HUDEP-2 (cell line): ENCODE measurements at regions not wholly inside any gene's neighbourhood (a gene's known extent, or its start where the extent isn't known, plus 50 kb on each side); places are given as distances from the start of the nearest gene placed in this dataset.

Source experiments
- DNase-seq, 76 experiments: peaks; one replicate each; lab custom pipeline; 2025; ENCODE audit not compliant: unreplicated experiment in 76 of 76; lab: John Stamatoyannopoulos, UW

- DNase-seq, result no peak
Observed at GRCh38 chr3:117278424-117279190, 569.0 kb downstream of the TUSC7 start.

DNA sequence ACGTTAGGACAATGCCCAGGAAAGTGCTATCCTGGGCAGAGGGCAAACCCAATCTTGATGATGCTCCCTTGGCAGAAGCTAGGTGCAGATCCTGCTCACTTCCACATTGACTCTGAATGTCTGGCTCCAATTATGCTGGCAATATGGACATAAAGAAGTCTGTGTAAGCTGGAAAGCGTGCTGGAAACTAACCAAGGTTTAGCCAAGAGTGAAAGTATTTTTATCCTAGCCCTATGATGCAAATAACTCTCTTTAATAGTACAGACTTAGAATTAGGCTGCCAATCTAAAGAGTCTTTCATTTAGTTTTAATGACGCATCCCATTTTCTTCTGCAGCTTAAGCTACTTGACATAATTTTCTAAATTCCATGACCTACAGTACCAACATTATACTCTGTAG, 571.8 kb downstream of the TUSC7 start:
- DNase-seq, result no peak

GRCh38 chr3:117282566-117282965, 573.0 kb downstream of the TUSC7 start:
- DNase-seq, result no peak

DNA sequence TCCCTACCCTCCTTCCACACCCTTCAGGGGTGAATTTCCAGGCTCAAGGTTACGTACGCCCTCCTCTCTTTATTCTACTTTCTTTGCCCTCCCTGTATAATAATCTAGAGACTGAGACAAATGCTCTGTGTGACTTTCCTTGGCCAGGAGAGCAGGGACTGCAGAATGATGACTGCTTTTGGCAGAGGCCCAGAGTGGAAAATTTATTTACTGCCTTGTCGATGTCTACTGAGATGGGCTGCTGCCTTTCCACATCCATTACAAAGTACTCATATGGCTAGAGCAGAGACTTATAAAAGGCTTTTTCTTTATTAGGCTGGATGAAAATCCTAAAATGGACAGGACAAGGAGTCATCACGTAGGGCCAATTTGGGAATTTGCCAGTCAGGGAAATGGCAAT, 576.2 kb downstream of the TUSC7 start:
- DNase-seq, result no peak

GRCh38 chr3:117286488-117286887, 576.9 kb downstream of the TUSC7 start:
- no peak for DNase-seq

- DNase-seq, result no peak
Observed at GRCh38 chr3:117287602-117288001, 578.0 kb downstream of the TUSC7 start.

DNA sequence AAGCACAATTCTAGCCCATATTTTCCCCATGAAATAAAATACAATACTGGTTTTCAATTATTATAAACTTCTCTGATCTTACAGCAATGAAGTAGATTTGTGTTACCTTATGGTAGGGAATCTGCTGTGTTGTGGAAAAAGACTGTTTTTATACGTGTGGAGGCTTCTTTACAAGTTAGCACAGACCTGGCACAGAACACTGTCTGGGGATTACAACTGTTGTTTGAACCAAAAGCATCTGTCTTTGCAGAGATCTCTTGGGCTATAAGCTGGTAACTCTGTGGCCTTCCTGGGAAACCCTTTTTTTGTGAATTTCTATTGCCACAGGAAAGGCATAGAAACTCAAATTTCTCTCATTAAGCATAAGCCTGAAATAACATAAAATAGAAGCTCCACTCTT, 581.9 kb downstream of the TUSC7 start:
- no peak for DNase-seq

DNA sequence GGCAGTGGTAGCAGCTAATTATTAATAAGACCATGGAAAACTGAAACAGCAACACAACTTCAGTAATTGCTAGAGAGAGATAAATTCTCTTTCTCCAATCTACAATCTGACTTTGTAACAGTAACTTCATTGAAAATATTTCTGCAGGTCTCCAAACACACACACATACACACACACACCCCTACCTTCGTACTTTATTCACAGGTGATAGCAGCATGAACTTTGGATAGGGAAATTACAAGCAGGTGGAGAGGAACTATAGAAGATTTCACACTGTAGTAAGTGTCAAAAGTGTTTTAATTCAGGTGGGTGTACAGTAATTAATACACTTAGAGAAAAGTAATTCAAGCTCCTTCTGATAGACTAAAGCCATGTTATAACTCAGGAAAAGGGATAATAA, 587.5 kb downstream of the TUSC7 start:
- no peak for DNase-seq

GRCh38 chr3:117297541-117297940, 588.0 kb downstream of the TUSC7 start:
- DNase-seq, result no peak

DNA sequence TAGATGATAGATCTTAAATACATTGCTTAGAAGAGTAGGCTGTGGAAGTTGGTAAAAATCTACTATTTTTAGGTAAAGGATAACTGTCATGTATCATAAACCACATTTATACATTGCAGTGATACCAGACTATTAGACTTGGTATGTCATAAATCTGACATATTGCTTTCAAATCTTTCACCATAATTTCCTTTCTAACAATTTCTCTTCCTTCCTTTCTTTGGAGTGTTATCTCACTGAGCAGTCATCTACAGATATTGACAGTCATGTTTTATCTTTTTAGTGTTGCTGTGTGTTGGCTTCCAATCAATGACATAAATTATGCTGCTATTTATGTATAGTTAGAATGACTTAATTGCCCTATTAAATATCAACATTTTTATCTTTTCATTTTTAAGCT, 588.7 kb downstream of the TUSC7 start:
- DNase-seq, result no peak

DNA sequence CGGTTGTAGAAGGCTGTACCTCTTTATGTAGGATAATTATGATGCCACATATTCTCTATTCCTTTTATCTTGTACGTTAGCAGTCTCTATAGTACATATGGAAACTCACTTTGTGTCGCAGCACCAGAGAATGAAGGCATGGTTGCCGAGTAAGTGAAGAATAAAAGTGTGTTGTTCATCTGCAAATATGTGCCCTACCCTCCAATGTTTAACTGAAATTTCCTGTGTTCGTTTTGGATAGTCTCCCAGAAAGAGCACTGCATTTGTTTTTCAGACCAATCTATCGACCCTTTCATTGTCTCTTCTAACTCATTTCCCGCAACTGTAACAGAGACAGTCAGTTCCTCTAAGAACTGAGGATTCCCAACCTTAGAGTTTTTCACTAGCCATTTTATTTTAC, 592.8 kb downstream of the TUSC7 start:
- no peak for DNase-seq

DNA sequence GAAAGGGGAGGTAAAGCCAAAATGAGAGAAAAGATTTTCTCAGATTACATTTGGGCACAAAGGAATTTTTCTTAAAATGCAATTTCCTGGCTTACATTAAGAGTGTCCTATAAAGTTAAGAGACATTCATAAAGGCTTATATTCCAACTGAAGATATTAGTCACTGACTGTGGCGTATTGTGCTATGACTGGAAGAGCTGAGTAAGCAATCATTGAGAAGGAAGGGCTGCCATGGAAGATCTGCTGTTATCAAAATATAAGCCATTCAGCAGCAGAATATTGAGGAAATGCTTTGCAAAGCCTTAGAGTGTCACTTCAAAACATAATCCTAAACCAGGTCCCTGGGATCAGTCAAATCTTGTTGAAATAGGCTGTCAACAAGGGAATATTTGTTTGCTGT, 593.9 kb downstream of the TUSC7 start:
- DNase-seq, result no peak

DNA sequence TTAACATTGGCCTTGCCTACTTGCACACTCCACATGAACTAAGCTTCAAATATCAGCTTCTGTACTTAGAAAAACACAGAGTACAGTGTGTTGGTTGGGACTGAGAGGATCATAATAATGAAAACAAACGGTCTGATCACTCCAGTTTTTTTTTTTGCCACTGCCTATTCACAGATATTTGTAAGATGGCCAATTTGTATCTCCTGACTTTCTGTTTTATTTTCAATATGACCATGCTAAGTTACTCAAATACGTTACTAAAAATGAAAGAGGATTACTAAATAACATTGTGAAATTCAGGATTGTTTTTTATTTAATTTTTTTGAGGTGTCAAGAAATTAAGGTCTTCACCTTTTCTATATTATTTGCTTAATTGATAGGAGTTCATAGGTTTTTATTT, 595.1 kb downstream of the TUSC7 start:
- no peak for DNase-seq

DNA sequence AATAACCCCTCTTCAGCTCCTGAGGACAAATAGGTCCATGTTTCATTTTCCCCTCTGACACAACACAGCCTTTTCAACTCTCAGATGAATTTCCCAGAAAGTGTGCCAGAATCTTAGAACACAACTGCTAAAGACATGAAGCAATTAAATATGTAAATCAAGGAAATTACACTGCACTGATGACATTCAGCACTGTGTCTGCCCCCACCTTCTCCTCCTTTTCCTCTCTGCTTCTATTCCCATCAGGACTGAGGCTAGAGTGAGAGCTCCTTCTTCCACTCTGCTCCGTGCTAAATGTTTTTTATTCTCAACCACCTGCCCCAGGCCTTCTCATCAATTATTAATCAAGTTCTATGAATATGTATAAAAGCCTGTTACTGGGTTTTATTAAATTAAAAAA, 596.1 kb downstream of the TUSC7 start:
- no peak for DNase-seq

- DNase-seq, result no peak
Observed at GRCh38 chr3:117306299-117306698, 596.7 kb downstream of the TUSC7 start.

GRCh38 chr3:117308353-117308752, 598.8 kb downstream of the TUSC7 start:
- DNase-seq, result no peak

GRCh38 chr3:117308756-117309155, 599.2 kb downstream of the TUSC7 start:
- no peak for DNase-seq

- DNase-seq, result no peak
Observed at GRCh38 chr3:117310536-117310935, 601.0 kb downstream of the TUSC7 start.

DNA sequence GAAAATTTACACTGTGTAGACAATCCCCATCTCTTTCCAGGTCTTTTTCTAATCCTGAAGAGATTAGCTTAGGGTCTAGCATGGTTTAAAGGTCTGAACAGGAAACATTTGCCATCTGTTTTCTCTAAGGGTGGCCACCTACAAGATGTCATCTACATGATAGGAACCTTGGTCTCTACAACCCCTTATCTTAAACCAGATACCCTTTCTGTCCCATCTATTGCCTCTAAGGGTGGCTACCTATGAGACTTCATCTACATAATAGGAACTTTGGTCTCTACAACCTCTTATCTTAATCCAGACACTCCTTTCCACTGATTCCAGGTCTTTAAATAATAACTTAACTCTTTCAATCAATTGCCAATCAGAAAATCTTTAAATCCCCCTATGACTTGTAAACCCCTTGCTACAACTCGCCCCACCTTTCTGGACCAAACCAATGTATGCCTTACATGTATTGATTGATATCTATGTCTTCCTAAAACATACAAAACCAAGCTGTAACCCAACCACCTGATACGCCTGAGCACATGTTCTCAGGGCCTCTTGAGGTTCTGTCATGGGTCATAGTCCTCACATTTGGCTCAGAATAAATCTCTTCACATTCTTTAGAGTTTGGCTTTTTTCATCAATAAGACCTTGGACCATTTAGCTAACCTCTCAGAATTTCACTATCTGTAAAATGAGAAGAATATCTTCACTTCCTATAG, 605.0 kb downstream of the TUSC7 start:
- DNase-seq, result no peak

GRCh38 chr3:117322866-117323265, 613.3 kb downstream of the TUSC7 start:
- peak in 2 of 76 experiments; percentile 0 to 2 for DNase-seq

GRCh38 chr3:117346901-117347300, 637.3 kb downstream of the TUSC7 start:
- no peak for DNase-seq

DNA sequence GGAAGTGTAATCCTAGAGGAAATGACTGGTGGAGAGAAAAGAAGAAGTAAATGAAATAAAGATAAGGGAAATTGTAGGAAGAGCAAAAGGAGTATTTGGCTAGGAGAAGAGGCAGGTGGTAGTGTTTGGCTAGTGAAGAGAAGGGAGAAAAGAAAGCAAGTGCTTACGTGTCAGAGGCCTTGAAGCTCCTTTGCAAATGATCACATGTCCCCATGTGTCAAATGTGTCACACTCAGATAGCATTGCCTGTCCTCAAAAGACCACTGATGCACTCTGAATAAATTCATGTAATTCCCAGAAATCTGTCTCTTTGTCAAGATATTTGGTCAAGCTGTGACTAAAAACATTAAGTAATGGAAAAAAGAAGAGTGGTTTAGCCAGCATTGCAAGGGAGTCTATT, 639.3 kb downstream of the TUSC7 start:
- DNase-seq, result no peak
